GM12864 (cell line): ENCODE measurements at regions not wholly inside any gene's neighbourhood (a gene's known extent, or its start where the extent isn't known, plus 50 kb on each side); places are given as distances from the start of the nearest gene placed in this dataset.
"Not testable (repeated sequence)": the region's sequence is repeated elsewhere in the genome, so short reads cannot be mapped to it uniquely, and the experiment has no call there.

Experiments
- DNase-seq: peaks from one replicate; pipeline ENCODE4 v3.0.0-alpha.2; 2011; ENCODE audit warnings: low read depth
- H3K4me3 ChIP-seq: 2 replicates; pipeline ENCODE4 v1.5.1; 2011; ENCODE audit warnings: mild to moderate bottlenecking, low read depth, low read length, control low read depth
- TF ChIP-seq, protein P1 (sequence below): IDR thresholded peaks from 2 replicates; pipeline ENCODE4 v1.5.1; 2011; ENCODE audit warnings: low read depth, mild to moderate bottlenecking, moderate library complexity, low read length, control low read depth, inconsistent platforms; ENCODE audit errors: missing control alignments

DNA sequence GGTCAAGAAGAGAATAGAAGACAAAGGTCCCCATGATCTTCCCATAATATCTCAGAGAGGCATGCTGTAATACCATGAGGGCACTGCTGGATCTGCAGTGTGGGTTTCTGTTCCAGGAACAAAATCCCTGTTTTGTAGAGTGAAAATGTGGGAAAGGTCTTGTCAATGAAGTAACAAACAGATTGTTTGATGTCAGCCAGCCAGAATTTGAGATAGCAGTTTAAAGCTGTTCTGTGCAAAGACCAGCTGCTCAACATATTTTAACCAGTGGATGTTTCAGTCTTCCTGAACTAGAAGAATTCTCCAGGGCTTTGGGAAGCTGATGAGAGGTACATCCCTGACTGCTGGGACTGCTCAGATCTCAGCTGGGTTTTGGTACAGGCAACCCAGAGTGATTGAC lies 1012.5 kb downstream of the DNAJB9 start:
- no peak for DNase-seq
- TF ChIP-seq, protein P1, sequence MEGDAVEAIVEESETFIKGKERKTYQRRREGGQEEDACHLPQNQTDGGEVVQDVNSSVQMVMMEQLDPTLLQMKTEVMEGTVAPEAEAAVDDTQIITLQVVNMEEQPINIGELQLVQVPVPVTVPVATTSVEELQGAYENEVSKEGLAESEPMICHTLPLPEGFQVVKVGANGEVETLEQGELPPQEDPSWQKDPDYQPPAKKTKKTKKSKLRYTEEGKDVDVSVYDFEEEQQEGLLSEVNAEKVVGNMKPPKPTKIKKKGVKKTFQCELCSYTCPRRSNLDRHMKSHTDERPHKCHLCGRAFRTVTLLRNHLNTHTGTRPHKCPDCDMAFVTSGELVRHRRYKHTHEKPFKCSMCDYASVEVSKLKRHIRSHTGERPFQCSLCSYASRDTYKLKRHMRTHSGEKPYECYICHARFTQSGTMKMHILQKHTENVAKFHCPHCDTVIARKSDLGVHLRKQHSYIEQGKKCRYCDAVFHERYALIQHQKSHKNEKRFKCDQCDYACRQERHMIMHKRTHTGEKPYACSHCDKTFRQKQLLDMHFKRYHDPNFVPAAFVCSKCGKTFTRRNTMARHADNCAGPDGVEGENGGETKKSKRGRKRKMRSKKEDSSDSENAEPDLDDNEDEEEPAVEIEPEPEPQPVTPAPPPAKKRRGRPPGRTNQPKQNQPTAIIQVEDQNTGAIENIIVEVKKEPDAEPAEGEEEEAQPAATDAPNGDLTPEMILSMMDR = no peak

DNA sequence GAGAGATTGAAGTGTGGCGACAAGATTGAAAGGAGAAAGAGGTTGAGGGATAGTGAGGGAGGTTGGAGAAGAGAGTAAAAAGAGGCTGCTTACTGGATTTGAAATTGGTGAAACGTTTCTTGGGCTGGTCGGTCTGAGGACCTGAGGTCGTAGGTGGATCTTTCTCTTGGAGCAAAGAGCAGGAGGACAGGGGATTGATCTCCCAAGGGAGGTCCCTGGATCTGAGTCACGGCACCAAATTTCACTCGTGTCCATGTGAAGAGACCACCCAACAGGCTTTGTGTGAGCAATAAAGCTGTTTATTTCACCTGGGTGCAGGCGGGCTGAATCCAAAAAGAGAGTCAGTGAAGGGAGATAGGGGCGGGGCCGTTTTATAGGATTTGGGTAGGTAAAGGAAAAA lies 1027.3 kb downstream of the DNAJB9 start:
- not testable (repeated sequence) for H3K4me3 ChIP-seq, DNase-seq

More for the DNA sequence above, 1012.5 kb downstream of the DNAJB9 start:
- H3K4me3 ChIP-seq = no peak overlapping the region

DNA sequence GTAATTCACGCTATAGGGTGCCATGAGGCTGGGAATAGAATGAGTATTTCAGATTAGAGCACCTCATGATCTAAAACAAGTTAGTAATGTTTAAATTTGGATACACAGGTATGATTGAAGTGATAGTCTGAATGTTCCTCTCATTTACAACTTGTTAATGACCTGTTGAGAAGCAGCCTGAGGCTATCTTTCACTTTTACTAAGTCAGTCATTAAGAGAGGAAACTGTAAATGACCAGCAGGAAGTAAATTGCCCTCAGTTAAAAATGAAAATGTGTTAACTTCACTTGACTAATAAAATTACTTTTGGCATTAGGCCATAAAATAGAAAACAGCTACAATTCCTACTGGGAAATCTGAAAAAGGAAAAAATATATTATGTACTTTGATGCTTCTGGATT lies 1042.0 kb downstream of the DNAJB9 start:
- H3K4me3 ChIP-seq = no peak overlapping the region
- no peak for DNase-seq
- TF ChIP-seq, protein P1 = no peak

DNA sequence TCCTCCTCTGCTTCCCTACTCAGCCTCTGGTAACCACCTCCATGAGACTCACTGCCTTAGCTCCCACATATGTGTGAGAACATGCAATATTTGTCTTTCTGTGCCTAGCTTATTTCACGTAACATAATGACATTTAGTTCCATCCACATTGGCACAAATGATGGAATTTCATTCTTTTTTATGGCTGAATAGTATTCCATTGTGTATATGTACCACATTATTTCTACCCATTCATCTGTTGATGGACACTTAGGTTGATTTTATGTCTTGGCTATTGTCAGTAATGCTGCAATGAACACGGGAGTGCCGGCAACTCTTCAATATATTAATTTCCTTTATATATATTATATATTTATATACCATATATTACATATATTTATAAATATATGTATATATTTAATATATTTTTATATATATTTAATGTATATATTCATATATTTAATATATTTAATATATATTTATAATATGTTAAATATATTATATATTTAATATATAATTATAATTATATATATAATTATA lies 1046.9 kb downstream of the DNAJB9 start:
- TF ChIP-seq, protein P1 = no peak
- no peak for DNase-seq
- no peak overlapping the region for H3K4me3 ChIP-seq

DNA sequence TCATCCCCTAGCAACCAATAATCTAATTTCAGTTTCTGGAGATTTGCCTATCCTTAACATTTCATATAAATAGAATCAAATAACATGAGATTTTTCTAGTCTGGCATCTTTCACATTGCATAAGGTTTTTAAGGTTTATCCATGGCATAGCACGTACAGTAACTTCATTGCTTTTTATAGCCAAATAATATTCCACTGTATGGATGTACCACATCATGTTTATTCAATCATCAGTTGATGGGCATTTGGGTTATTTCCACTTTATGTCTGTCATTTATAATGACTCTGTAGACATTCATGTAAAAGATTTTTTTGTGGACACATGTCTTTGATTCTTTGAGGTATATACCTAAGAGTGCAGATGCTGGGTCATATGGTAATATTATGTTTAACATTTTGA lies 1052.6 kb downstream of the DNAJB9 start:
- TF ChIP-seq, protein P1 = no peak
- H3K4me3 ChIP-seq = no peak overlapping the region
- DNase-seq = no peak

DNA sequence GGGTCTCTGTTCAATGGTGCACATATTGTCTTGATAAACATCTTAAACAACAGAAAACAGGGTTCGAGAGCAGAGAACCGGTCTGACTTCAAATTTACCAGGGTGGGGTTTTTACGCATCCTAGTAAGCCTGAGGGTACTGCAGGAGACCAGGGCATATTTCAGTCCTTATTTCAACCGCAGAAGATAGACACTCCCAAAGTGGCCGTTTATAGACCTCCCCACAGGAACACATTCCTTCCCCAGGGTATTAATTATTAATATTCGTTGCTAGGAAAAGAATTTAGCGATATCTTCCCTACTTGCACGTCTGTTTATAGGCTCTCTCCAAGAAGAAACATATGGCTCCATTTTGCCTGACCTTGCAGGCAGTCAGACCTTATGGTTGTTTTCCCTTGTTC lies 1063.2 kb downstream of the DNAJB9 start:
- H3K4me3 ChIP-seq, DNase-seq: not testable (repeated sequence)

DNA sequence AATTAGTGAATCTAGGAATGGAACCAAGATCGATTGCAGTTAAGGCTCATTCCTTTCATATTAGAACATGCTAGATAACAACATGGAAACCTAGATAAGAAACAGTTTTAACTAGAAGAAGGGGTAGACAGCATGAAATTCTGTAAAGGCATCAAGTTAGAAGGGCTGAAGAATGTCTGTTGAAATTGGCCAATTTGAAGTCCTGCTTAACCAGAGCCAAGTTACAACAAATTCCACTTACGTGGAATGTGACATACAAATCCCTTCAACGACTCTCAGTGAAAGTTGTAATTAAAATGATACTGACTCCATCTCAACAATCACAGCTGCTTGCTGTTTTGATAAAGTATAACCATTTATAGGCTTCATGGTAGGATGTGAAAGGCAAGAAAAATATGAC lies 1065.7 kb downstream of the DNAJB9 start:
- TF ChIP-seq, protein P1 = no peak
- no peak for DNase-seq
- no peak overlapping the region for H3K4me3 ChIP-seq

DNA sequence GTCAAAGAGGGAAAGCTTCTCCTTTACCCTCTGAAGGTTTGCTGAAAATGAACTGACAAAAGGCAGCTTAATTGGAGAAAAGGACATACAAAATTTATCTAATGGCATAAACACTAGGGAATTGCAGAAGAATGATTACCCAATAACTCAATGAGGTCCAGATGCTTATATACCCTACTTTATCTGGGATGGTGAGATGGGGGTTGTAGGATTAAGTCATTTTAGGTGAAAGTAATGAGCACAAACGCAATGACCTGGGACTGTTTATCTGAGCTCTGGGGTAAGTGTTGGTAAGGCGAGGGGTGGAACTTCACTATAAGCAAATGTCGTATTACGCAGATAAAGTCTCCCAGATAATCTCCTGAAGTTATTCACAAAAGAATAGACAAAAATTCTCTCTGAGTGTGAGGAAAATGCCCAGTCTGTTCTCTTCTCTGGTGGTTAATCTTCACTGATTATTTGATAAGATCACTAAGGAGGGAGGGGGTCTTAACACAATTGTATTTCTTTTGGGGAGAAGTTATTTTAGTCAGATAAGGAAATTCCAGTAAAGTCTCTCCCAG lies 1067.8 kb downstream of the DNAJB9 start:
- H3K4me3 ChIP-seq = no peak overlapping the region
- no peak for DNase-seq
- TF ChIP-seq, protein P1 = no peak
